ENCODE measurements at regions not wholly inside any gene's neighbourhood (a gene's known extent, or its start where the extent isn't known, plus 50 kb on each side); places are given as distances from the start of the nearest gene placed in this dataset.
"Not testable (repeated sequence)": the region's sequence is repeated elsewhere in the genome, so short reads cannot be mapped to it uniquely, and the experiment has no call there.

- WGBS, 2 donors: 95 to 96% methylated on average over 1 of the region's 1 CpG
- Histone ChIP-seq H3K27ac (no peak overlapping the region), H3K4me1 (peaks cover 7% of the 10 kb centered on the region), H3K4me3 (no peak overlapping the region), H3K9me3 (no peaks in the 10 kb centered on the region), H3K27me3 (no peaks in the 10 kb centered on the region), H3K36me3 (ENCODE audit: low read depth, missing control alignments) (no peaks in the 10 kb centered on the region)
- TF ChIP-seq CTCF (IDR thresholded peaks at IDR 0.05) (no peak), POLR2A (IDR thresholded peaks at IDR 0.05) (no peak)
- DNase-seq: no peak
- intact Hi-C loops (cut with DNase I; ENCODE audit: low total_unique reads): no loop called here
These were observed 173.1 kb upstream of the MALRD1 start for GRCh38 chr10:18875477-18875876.

- no peak for DNase-seq
- WGBS, 2 donors: 68 to 84% methylated on average over 2 of the region's 2 CpGs
These were observed 169.3 kb upstream of the MALRD1 start for GRCh38 chr10:18879284-18879683.

GRCh38 chr10:18880530-18880929 is 168.1 kb upstream of the MALRD1 start:
- H3K9me3 ChIP-seq: no peaks in the 10 kb centered on the region
- H3K4me3 ChIP-seq: no peak overlapping the region
- no peak overlapping the region for H3K27ac ChIP-seq
- no peaks in the 10 kb centered on the region for H3K36me3 ChIP-seq (ENCODE audit: low read depth, missing control alignments)
- no peak for DNase-seq
- no peaks in the 10 kb centered on the region for H3K4me1 ChIP-seq
- H3K27me3 ChIP-seq: no peaks in the 10 kb centered on the region
- 51 to 55% methylated on average over 15 to 16 of the region's 16 CpGs for WGBS, 2 donors
- intact Hi-C loops (cut with DNase I; ENCODE audit: low total_unique reads): no loop called here
- TF ChIP-seq CTCF (IDR thresholded peaks at IDR 0.05) (no peak), POLR2A (IDR thresholded peaks at IDR 0.05) (no peak)

More at GRCh38 chr10:18879284-18879683, 169.3 kb upstream of the MALRD1 start:
- no peaks in the 10 kb centered on the region for H3K9me3 ChIP-seq
- TF ChIP-seq CTCF (IDR thresholded peaks at IDR 0.05): no peak
- TF ChIP-seq POLR2A (IDR thresholded peaks at IDR 0.05): no peak
- H3K27ac ChIP-seq: no peak overlapping the region
- H3K27me3 ChIP-seq: no peaks in the 10 kb centered on the region
- no peaks in the 10 kb centered on the region for H3K36me3 ChIP-seq (ENCODE audit: low read depth, missing control alignments)
- H3K4me3 ChIP-seq: no peak overlapping the region
- intact Hi-C loops (cut with DNase I; ENCODE audit: low total_unique reads): no loop called here
- H3K4me1 ChIP-seq: no peaks in the 10 kb centered on the region

GRCh38 chr10:18886102-18886501 is 162.5 kb upstream of the MALRD1 start:
- DNase-seq: no peak
- Histone ChIP-seq H3K4me1 (no peaks in the 10 kb centered on the region), H3K36me3 (ENCODE audit: low read depth, missing control alignments) (no peaks in the 10 kb centered on the region), H3K9me3 (no peaks in the 10 kb centered on the region), H3K4me3 (no peak overlapping the region), H3K27ac (no peak overlapping the region), H3K27me3 (no peaks in the 10 kb centered on the region)
- TF ChIP-seq POLR2A (IDR thresholded peaks at IDR 0.05) (no peak), CTCF (IDR thresholded peaks at IDR 0.05) (no peak)
- 51 to 54% methylated on average over 7 of the region's 7 CpGs for WGBS, 2 donors
- intact Hi-C loops (cut with DNase I; ENCODE audit: low total_unique reads): no loop called here

- no peaks in the 10 kb centered on the region for H3K9me3 ChIP-seq
- H3K27me3 ChIP-seq: no peaks in the 10 kb centered on the region
- H3K27ac ChIP-seq: no peak overlapping the region
- no peaks in the 10 kb centered on the region for H3K4me1 ChIP-seq
- TF ChIP-seq POLR2A (IDR thresholded peaks at IDR 0.05): no peak
- no peak for TF ChIP-seq CTCF (IDR thresholded peaks at IDR 0.05)
- intact Hi-C loops (cut with DNase I; ENCODE audit: low total_unique reads): no loop called here
- no peaks in the 10 kb centered on the region for H3K36me3 ChIP-seq (ENCODE audit: low read depth, missing control alignments)
- H3K4me3 ChIP-seq: no peak overlapping the region
- no peak for DNase-seq
These were observed 142.0 kb upstream of the MALRD1 start for GRCh38 chr10:18906636-18907035.

GRCh38 chr10:18917431-18917830 is 131.2 kb upstream of the MALRD1 start:
- H3K27me3 ChIP-seq; H3K4me1 ChIP-seq; H3K27ac ChIP-seq; H3K4me3 ChIP-seq; H3K9me3 ChIP-seq; DNase-seq; intact Hi-C loops (cut with DNase I; ENCODE audit: low total_unique reads); H3K36me3 ChIP-seq (ENCODE audit: low read depth, missing control alignments): not testable (repeated sequence)
- 67 to 72% methylated on average over 9 of the region's 9 CpGs for WGBS, 2 donors

All from testis (tissue), 2 donors.